ENCODE measurements at regions not wholly inside any gene's neighbourhood (a gene's known extent, or its start where the extent isn't known, plus 50 kb on each side); places are given as distances from the start of the nearest gene placed in this dataset.

DNA sequence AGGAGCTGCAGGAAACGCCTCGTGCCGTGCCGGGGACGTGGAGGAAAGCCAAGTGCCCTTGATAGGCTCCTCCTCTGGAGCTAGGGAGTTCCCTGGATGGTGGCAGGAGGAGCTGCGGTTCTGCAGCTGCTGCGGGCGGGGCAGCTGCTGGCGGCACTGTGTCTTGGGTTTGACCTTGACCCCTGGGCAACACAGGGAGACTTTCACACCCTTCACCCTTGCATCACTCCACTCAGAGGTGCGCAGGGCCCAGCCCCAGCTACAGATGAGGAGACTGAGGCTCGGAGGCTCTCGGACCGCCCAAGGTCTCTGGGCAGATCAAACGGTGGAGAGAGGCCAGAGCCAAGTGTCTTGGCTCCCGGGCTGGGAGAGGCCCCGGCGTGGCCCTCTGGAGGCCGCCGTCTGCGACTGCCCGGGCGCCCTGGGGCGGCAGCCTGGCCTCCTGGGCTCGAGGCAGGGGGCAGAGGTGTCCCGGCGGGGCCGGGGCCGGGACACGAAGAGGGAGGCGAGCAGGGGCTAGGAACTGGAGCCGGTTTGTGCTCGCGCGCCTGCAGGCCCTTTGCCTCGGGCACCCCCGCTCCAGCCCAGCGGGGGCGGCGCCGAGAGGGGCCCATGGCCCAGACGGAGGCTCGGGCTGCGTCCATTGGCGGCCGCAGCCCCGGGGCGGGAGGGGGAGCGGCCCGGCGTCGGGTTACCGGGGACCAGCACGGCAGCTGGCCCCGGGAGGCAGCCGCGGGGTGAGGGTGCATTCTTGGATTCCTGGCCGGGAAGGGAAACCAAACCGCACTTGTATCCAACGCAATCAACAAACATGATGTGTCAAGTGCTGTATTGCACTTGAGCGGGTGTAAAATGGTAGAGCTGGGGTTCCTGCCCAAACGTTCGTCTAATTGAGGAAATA lies 129.6 kb upstream of the SLC1A4 start (continued):
- TF ChIP-seq FOSL1 (IDR thresholded peaks at IDR 0.05; ENCODE audit: insufficient read depth, low read depth, low read length) (no peak), ATF2 (IDR thresholded peaks at IDR 0.05; ENCODE audit: low read length) (no peak), SIRT6 (IDR thresholded peaks at IDR 0.05; ENCODE audit: low read length) (no peak), RFX5 (IDR thresholded peaks at IDR 0.05; ENCODE audit: borderline replicate concordance, low read depth, low read length) (no peak), TAF7 (optimal IDR thresholded peaks at IDR 0.05; ENCODE audit: borderline replicate concordance, low read depth, low read length) (no peak), SP4 (IDR thresholded peaks at IDR 0.05; ENCODE audit: low read length) (no peak), TBP (IDR thresholded peaks at IDR 0.05; ENCODE audit: low read depth, low read length) (no peak), EP300 (IDR thresholded peaks at IDR 0.05; ENCODE audit: borderline replicate concordance in 1 of 2, low read depth in 2 of 2, low read length in 2 of 2) (no peak), SIN3A (conservative IDR thresholded peaks at IDR 0.05 in 1 of 2, IDR thresholded peaks at IDR 0.05 in 1 of 2; ENCODE audit: low read depth in 1 of 2, low read length in 2 of 2) (no peak), CREB1 (IDR thresholded peaks at IDR 0.05) (no peak), NRF1 (IDR thresholded peaks at IDR 0.05; ENCODE audit: low read depth, low read length) (no peak), KDM4A (IDR thresholded peaks at IDR 0.05; ENCODE audit: low read depth, low read length, severe bottlenecking) (peak; percentile 74), SUZ12 (IDR thresholded peaks at IDR 0.05; ENCODE audit: low read length) (no peak), POU5F1 (IDR thresholded peaks at IDR 0.05; ENCODE audit: low read depth, low read length) (no peak), TEAD4 (IDR thresholded peaks at IDR 0.05; ENCODE audit: low read depth, low read length) (no peak), GABPA (IDR thresholded peaks at IDR 0.05; ENCODE audit: borderline replicate concordance, insufficient read depth, low read length) (no peak), CEBPB (IDR thresholded peaks at IDR 0.05; ENCODE audit: low read depth, low read length) (no peak)
- TF ChIP-seq, protein P1, sequence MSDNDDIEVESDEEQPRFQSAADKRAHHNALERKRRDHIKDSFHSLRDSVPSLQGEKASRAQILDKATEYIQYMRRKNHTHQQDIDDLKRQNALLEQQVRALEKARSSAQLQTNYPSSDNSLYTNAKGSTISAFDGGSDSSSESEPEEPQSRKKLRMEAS (IDR thresholded peaks at IDR 0.05) = peak; percentile 46
- TF ChIP-seq, protein P2, sequence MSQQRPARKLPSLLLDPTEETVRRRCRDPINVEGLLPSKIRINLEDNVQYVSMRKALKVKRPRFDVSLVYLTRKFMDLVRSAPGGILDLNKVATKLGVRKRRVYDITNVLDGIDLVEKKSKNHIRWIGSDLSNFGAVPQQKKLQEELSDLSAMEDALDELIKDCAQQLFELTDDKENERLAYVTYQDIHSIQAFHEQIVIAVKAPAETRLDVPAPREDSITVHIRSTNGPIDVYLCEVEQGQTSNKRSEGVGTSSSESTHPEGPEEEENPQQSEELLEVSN (IDR thresholded peaks at IDR 0.05) = peak; percentile 35; the same call in 1 of the 2 replicates
- TF ChIP-seq, protein P3, sequence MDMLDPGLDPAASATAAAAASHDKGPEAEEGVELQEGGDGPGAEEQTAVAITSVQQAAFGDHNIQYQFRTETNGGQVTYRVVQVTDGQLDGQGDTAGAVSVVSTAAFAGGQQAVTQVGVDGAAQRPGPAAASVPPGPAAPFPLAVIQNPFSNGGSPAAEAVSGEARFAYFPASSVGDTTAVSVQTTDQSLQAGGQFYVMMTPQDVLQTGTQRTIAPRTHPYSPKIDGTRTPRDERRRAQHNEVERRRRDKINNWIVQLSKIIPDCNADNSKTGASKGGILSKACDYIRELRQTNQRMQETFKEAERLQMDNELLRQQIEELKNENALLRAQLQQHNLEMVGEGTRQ (IDR thresholded peaks at IDR 0.05; ENCODE audit: low read length) = no peak

Measured in H1 (cell line).